HepG2 (cell line): ENCODE measurements at regions not wholly inside any gene's neighbourhood (a gene's known extent, or its start where the extent isn't known, plus 50 kb on each side); places are given as distances from the start of the nearest gene placed in this dataset.

Source experiments
- ATAC-seq: fragments of 200-7000 bp; cut with Tn5 transposase; 3 replicates; pipeline ENCODE4 v1.9.1; 2020; ENCODE audit warnings: mild to moderate bottlenecking, moderate library complexity
- BruUV-seq: library from RNA; stranded (reverse); fragments of 400-500 nt; replicated peaks from 2 replicates; lab custom pipeline; 2021; lab: Mats Ljungman, UMichigan
- CTCF ChIA-PET: fragments of 300-600 bp; formaldehyde crosslinking; extraction: SDS; loops from one replicate; lab custom pipeline; 2021; ENCODE audit warnings: low total read pairs, inconsistent platforms, low intra/inter-chr PET ratio; lab: Yijun Ruan, JAX
- POLR2A ChIA-PET: fragments of 350-600 bp; sonication (Branson Sonifier 250); formaldehyde crosslinking; loops from one replicate; lab custom pipeline; 2020; ENCODE audit warnings: antibody characterized with exemption, inconsistent platforms; lab: Yijun Ruan, JAX
- DNase-seq: peaks from one replicate; pipeline ENCODE4 v3.0.0-alpha.2; 2015; ENCODE audit warnings: low spot score
- FAIRE-seq: peaks from 3 replicates; lab custom pipeline; 2011; peaks lifted over from hg19 to GRCh38; lab: Jason Lieb, UNC
- H2AFZ ChIP-seq: one replicate; pipeline ENCODE4 v1.6.1; 2011; ENCODE audit warnings: low read length, inconsistent platforms
- H3K27ac ChIP-seq: fragments of 300-600 bp; 3 replicates; pipeline ENCODE4 v1.8.0; 2011; ENCODE audit warnings: mixed run types, mild to moderate bottlenecking, mixed read lengths, low read length, inconsistent platforms; ENCODE audit not compliant: insufficient read depth; ENCODE audit errors: extremely low read length
- H3K27me3 ChIP-seq, 2 experiments: fragments of 200-600 bp in 1 of 2; 2 replicates in 1 of 2; 3 replicates in 1 of 2; pipeline versions ENCODE4 v1.6.0 to v1.8.0; 2011; ENCODE audit warnings: low read length in 2 of 2, mild to moderate bottlenecking in 2 of 2, moderate library complexity in 2 of 2, inconsistent platforms in 1 of 2; ENCODE audit not compliant: insufficient read depth in 2 of 2, control insufficient read depth in 1 of 2
- H3K36me3 ChIP-seq, 2 experiments: fragments of 200-600 bp in 1 of 2; replicated peaks in 1 of 2; 2 replicates in 1 of 2; 3 replicates in 1 of 2; pipeline versions ENCODE4 v1.5.1 to v1.8.0; 2011; ENCODE audit warnings: low read length in 2 of 2, inconsistent platforms in 1 of 2; ENCODE audit not compliant: insufficient read depth in 2 of 2, control insufficient read depth in 1 of 2
- H3K4me1 ChIP-seq: 2 replicates; pipeline ENCODE4 v1.5.1; 2012; ENCODE audit warnings: low read length, inconsistent platforms; ENCODE audit not compliant: insufficient read depth
- H3K4me2 ChIP-seq: 2 replicates; pipeline ENCODE4 v1.6.0; 2011; ENCODE audit warnings: low read depth, low read length, inconsistent platforms
- H3K4me3 ChIP-seq, 3 experiments: fragments of 200-600 bp in 1 of 3; sonication (generic), shearing (Covaris generic) in 1 of 3; replicated peaks in 1 of 3; 2 replicates each; pipeline ENCODE4 v1.5.1; 2011 to 2016; ENCODE audit warnings: low read length in 3 of 3, inconsistent platforms in 2 of 3, low read depth in 2 of 3, mild to moderate bottlenecking in 2 of 3, control low read depth in 1 of 3, mixed read lengths in 1 of 3; ENCODE audit not compliant: insufficient read depth in 1 of 3
- H3K79me2 ChIP-seq: one replicate; pipeline ENCODE4 v1.6.1; 2011; ENCODE audit warnings: low read length, inconsistent platforms; ENCODE audit not compliant: insufficient read depth
- H3K9ac ChIP-seq: 2 replicates; pipeline ENCODE4 v1.6.0; 2011; ENCODE audit warnings: mild to moderate bottlenecking, low read depth, low read length, inconsistent platforms; ENCODE audit not compliant: insufficient read depth
- H3K9me3 ChIP-seq: 2 replicates; pipeline ENCODE4 v1.5.1; 2012; ENCODE audit warnings: mild to moderate bottlenecking, low read length
- H4K20me1 ChIP-seq: 2 replicates; pipeline ENCODE4 v1.6.0; 2011; ENCODE audit warnings: inconsistent platforms, mild to moderate bottlenecking, low read length, moderate library complexity; ENCODE audit not compliant: insufficient read depth
- ISL2 ChIP-seq: sonication (generic); formaldehyde crosslinking; IDR thresholded peaks from 2 replicates; pipeline ENCODE4 v1.5.0; 2020; ENCODE audit warnings: missing genetic modification reagents
- KDM5A ChIP-seq: fragments of 200-600 bp; sonication (generic); IDR thresholded peaks from 2 replicates; pipeline ENCODE4 v1.7.0; 2018; ENCODE audit warnings: antibody characterized with exemption, mild to moderate bottlenecking, low read length, borderline replicate concordance
- KLF12 ChIP-seq: sonication (generic); formaldehyde crosslinking; IDR thresholded peaks from 2 replicates; pipeline ENCODE4 v1.4.0; 2020; ENCODE audit warnings: missing genetic modification reagents, borderline replicate concordance
- MAFG ChIP-seq: sonication (generic); formaldehyde crosslinking; IDR thresholded peaks from 2 replicates; pipeline ENCODE4 v1.5.1; 2020; ENCODE audit warnings: mild to moderate bottlenecking, missing genetic modification reagents
- NR2C2 ChIP-seq: sonication (generic); formaldehyde crosslinking; IDR thresholded peaks from 2 replicates; pipeline ENCODE4 v1.4.0; 2020; ENCODE audit warnings: missing genetic modification reagents, mild to moderate bottlenecking, moderate library complexity, borderline replicate concordance
- RBM22 ChIP-seq: fragments of 200-400 bp; formaldehyde crosslinking; optimal IDR thresholded peaks from 2 replicates; pipeline ENCODE3; 2017; ENCODE audit warnings: mild to moderate bottlenecking, low read length, moderate library complexity
- RFX5 ChIP-seq: IDR thresholded peaks from 2 replicates; pipeline ENCODE4 v1.6.1; 2011; ENCODE audit warnings: low read depth, low read length, improper control_type of control experiment
- TBX3 ChIP-seq: fragments of 450-650 bp; IDR thresholded peaks from 2 replicates; pipeline ENCODE4 v1.6.1; 2017; ENCODE audit warnings: antibody characterized with exemption, mild to moderate bottlenecking, inconsistent platforms, borderline replicate concordance
- WIZ ChIP-seq: sonication (generic); formaldehyde crosslinking; IDR thresholded peaks from 2 replicates; pipeline ENCODE4 v1.5.1; 2020; ENCODE audit warnings: mild to moderate bottlenecking, missing genetic modification reagents
- ZNF20 ChIP-seq: sonication (generic); formaldehyde crosslinking; IDR thresholded peaks from 2 replicates; pipeline ENCODE4 v1.4.0; 2020; ENCODE audit warnings: mild to moderate bottlenecking, moderate library complexity, missing genetic modification reagents
- ZNF383 ChIP-seq: sonication (generic); formaldehyde crosslinking; IDR thresholded peaks from 2 replicates; pipeline ENCODE4 v1.4.0; 2020; ENCODE audit warnings: missing genetic modification reagents, mild to moderate bottlenecking, borderline replicate concordance
- ZNF484 ChIP-seq: sonication (generic); formaldehyde crosslinking; IDR thresholded peaks from 2 replicates; pipeline ENCODE4 v1.5.1; 2020; ENCODE audit warnings: mild to moderate bottlenecking, low read depth, missing genetic modification reagents, borderline replicate concordance
- ZNF543 ChIP-seq: sonication (generic); formaldehyde crosslinking; IDR thresholded peaks from 2 replicates; pipeline ENCODE4 v1.4.0; 2020; ENCODE audit warnings: mild to moderate bottlenecking, missing genetic modification reagents
- ZNF547 ChIP-seq: sonication (generic); formaldehyde crosslinking; IDR thresholded peaks from 2 replicates; pipeline ENCODE4 v1.5.1; 2020; ENCODE audit warnings: mild to moderate bottlenecking, missing genetic modification reagents
- ZNF564 ChIP-seq: sonication (generic); formaldehyde crosslinking; IDR thresholded peaks from 2 replicates; pipeline ENCODE4 v1.8.1; 2023; ENCODE audit warnings: mild to moderate bottlenecking, missing genetic modification reagents
- ZNF670 ChIP-seq: sonication (generic); formaldehyde crosslinking; IDR thresholded peaks from 2 replicates; pipeline ENCODE4 v1.8.0; 2022; ENCODE audit warnings: mild to moderate bottlenecking, missing genetic modification reagents, borderline replicate concordance
- WGBS: methylation state at CpG from one replicate; pipeline ENCODE4 v1.1.6; 2017; ENCODE audit warnings: low lambda C conversion rate; 5-methylcytosine and 5-hydroxymethylcytosine counted together
- in situ Hi-C: cut with HindIII; loops from 2 replicates; pipeline ENCODE4 v1.10.0; 2017; ENCODE audit warnings: low pct_unique_long_range_greater_than_20kb; ENCODE audit not compliant: extremely low pct_ligation_motif_present
- intact Hi-C: fragments of 100-400 bp; cut with micrococcal nuclease; formaldehyde crosslinking; loops from one replicate; pipeline ENCODE4 v1.10.0; 2022; ENCODE audit not compliant: unreplicated experiment
- TF ChIP-seq, protein P1 (sequence below): IDR thresholded peaks from 2 replicates; pipeline ENCODE4 v1.6.1; 2016; ENCODE audit warnings: low read depth, borderline replicate concordance
- TF ChIP-seq, protein P2 (sequence below): sonication (generic); formaldehyde crosslinking; IDR thresholded peaks from 2 replicates; pipeline ENCODE4 v1.5.1; 2020; ENCODE audit warnings: missing genetic modification reagents, mild to moderate bottlenecking, borderline replicate concordance
- TF ChIP-seq, protein P3 (sequence below): sonication (generic); formaldehyde crosslinking; IDR thresholded peaks from 2 replicates; pipeline ENCODE4 v1.4.0; 2020; ENCODE audit warnings: missing genetic modification reagents

DNA sequence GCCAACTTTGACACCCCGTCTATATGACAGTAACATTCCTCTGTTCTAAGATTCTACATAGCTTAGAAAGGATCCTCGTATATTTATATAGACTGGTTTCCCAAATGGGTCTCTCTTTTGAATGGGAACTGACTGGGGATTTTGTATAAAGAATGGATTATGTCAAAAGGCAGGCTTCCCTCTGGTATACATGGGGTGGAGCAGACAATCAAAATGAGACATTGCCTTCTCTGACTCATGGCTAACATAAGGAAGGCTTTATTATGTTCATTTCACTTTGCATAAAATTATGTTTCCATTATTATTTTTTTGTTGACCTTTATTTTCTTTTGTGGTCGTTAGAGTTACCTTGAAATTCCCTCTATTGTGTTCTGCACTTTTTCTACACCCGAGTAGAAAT is 211.1 kb downstream of the ALG10B start (continued):
- no peak for TF ChIP-seq RFX5
- no peak for TF ChIP-seq TBX3

DNA sequence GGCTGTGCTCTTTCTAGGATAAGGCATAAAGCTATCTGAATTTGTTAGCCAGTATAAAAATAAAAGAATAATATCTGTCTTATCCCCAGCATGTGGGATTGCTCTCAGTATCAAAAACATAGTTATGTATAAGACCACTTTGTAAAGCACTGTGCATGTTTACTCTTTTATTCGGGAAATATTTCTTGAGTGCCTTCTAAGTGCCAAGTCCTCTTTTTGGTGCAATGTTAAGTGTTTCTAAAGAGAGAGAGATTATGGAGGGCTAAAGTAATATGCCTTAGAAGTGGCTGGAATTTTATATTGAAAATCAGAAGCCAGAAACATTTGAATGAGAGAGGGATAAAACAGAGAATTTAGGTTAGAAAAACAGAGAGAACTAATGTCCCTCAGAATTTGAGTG is 212.0 kb downstream of the ALG10B start:
- DNase-seq (no peak), FAIRE-seq (no peak), ATAC-seq (no peak)
- H2AFZ ChIP-seq = no peak overlapping the region
- no peaks in the 10 kb centered on the region for H4K20me1 ChIP-seq
- no peak overlapping the region for H3K4me3 ChIP-seq
- intact Hi-C loops = no loop called here
- H3K79me2 ChIP-seq = no peaks in the 10 kb centered on the region
- ChIA-PET POLR2A (no interaction called here), CTCF (no interaction called here)
- H3K4me1 ChIP-seq = no peaks in the 10 kb centered on the region
- 3% methylated on average over 1 of the region's 1 CpG for WGBS
- no peaks in the 10 kb centered on the region for H3K36me3 ChIP-seq
- H3K27ac ChIP-seq = no peak overlapping the region
- BruUV-seq = no TSS peak
- H3K9me3 ChIP-seq = peaks cover 11% of the 10 kb centered on the region; the same call in 1 of the 2 replicates
- H3K27me3 ChIP-seq = no peaks in the 10 kb centered on the region
- no peak for TF ChIP-seq NR2C2
- no peak for TF ChIP-seq ZNF564 (CRISPR knock-in tag)
- no peak for TF ChIP-seq ZNF383 (CRISPR knock-in tag)
- TF ChIP-seq ZNF20 (CRISPR knock-in tag) = no peak
- TF ChIP-seq, protein P1, sequence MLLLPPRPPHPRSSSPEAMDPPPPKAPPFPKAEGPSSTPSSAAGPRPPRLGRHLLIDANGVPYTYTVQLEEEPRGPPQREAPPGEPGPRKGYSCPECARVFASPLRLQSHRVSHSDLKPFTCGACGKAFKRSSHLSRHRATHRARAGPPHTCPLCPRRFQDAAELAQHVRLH (CRISPR knock-in tag) = no peak
- TF ChIP-seq ZNF670 (CRISPR knock-in tag) = no peak
- no peak for TF ChIP-seq ISL2 (CRISPR knock-in tag)
- no peak for TF ChIP-seq KLF12 (CRISPR knock-in tag)
- TF ChIP-seq, protein P2, sequence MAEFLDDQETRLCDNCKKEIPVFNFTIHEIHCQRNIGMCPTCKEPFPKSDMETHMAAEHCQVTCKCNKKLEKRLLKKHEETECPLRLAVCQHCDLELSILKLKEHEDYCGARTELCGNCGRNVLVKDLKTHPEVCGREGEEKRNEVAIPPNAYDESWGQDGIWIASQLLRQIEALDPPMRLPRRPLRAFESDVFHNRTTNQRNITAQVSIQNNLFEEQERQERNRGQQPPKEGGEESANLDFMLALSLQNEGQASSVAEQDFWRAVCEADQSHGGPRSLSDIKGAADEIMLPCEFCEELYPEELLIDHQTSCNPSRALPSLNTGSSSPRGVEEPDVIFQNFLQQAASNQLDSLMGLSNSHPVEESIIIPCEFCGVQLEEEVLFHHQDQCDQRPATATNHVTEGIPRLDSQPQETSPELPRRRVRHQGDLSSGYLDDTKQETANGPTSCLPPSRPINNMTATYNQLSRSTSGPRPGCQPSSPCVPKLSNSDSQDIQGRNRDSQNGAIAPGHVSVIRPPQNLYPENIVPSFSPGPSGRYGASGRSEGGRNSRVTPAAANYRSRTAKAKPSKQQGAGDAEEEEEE (CRISPR knock-in tag) = no peak
- TF ChIP-seq ZNF543 (CRISPR knock-in tag) = no peak
- no peak for TF ChIP-seq WIZ (CRISPR knock-in tag)
- TF ChIP-seq ZNF547 (CRISPR knock-in tag) = no peak
- TF ChIP-seq ZNF484 (CRISPR knock-in tag) = no peak
- TF ChIP-seq, protein P3, sequence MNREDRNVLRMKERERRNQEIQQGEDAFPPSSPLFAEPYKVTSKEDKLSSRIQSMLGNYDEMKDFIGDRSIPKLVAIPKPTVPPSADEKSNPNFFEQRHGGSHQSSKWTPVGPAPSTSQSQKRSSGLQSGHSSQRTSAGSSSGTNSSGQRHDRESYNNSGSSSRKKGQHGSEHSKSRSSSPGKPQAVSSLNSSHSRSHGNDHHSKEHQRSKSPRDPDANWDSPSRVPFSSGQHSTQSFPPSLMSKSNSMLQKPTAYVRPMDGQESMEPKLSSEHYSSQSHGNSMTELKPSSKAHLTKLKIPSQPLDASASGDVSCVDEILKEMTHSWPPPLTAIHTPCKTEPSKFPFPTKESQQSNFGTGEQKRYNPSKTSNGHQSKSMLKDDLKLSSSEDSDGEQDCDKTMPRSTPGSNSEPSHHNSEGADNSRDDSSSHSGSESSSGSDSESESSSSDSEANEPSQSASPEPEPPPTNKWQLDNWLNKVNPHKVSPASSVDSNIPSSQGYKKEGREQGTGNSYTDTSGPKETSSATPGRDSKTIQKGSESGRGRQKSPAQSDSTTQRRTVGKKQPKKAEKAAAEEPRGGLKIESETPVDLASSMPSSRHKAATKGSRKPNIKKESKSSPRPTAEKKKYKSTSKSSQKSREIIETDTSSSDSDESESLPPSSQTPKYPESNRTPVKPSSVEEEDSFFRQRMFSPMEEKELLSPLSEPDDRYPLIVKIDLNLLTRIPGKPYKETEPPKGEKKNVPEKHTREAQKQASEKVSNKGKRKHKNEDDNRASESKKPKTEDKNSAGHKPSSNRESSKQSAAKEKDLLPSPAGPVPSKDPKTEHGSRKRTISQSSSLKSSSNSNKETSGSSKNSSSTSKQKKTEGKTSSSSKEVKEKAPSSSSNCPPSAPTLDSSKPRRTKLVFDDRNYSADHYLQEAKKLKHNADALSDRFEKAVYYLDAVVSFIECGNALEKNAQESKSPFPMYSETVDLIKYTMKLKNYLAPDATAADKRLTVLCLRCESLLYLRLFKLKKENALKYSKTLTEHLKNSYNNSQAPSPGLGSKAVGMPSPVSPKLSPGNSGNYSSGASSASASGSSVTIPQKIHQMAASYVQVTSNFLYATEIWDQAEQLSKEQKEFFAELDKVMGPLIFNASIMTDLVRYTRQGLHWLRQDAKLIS (CRISPR knock-in tag) = no peak
- TF ChIP-seq KDM5A = no peak
- no peak for TF ChIP-seq RBM22
- no peak for TF ChIP-seq MAFG (CRISPR knock-in tag)
- no peak overlapping the region for H3K9ac ChIP-seq
- in situ Hi-C loops = no loop called here
- no peak overlapping the region for H3K4me2 ChIP-seq
